SK-N-SH (cell line): ENCODE measurements at regions not wholly inside any gene's neighbourhood (a gene's known extent, or its start where the extent isn't known, plus 50 kb on each side); places are given as distances from the start of the nearest gene placed in this dataset.

ENCODE experiments used
- EZH2phosphoT487 ChIP-seq: fragments of 200-600 bp; sonication (generic); IDR thresholded peaks from 2 replicates; pipeline ENCODE4 v1.6.1; 2017; ENCODE audit warnings: low read depth, mixed run types, mild to moderate bottlenecking, antibody characterized with exemption, moderate library complexity, borderline replicate concordance
- FOSL2 ChIP-seq: IDR thresholded peaks from 2 replicates; pipeline ENCODE4 v1.4.0; 2012; ENCODE audit warnings: low read depth, mild to moderate bottlenecking, moderate library complexity, borderline replicate concordance
- JUND ChIP-seq: IDR thresholded peaks from 2 replicates; pipeline ENCODE4 v1.4.0; 2012
- RAD21 ChIP-seq: IDR thresholded peaks from 2 replicates; pipeline ENCODE4 v1.6.1; 2012; ENCODE audit warnings: mild to moderate bottlenecking, low read length
- RFX5 ChIP-seq: IDR thresholded peaks from 2 replicates; pipeline ENCODE4 v1.6.1; 2012; ENCODE audit warnings: mild to moderate bottlenecking, improper control_type of control experiment, low read length
- USF1 ChIP-seq: IDR thresholded peaks from 2 replicates; pipeline ENCODE4 v1.4.0; 2012; ENCODE audit warnings: low read depth, borderline replicate concordance
- TF ChIP-seq, protein P1 (sequence below): fragments of 200-600 bp; sonication (generic); IDR thresholded peaks from 2 replicates; pipeline ENCODE4 v1.6.1; 2017; ENCODE audit warnings: antibody characterized with exemption, mild to moderate bottlenecking, moderate library complexity

GRCh38 chr4:60128888-60129287 is 1071.2 kb upstream of the ADGRL3 start:
- TF ChIP-seq RFX5 (no peak), FOSL2 (no peak), EZH2phosphoT487 (no peak), RAD21 (no peak), USF1 (no peak), JUND (no peak)
- TF ChIP-seq, protein P1, sequence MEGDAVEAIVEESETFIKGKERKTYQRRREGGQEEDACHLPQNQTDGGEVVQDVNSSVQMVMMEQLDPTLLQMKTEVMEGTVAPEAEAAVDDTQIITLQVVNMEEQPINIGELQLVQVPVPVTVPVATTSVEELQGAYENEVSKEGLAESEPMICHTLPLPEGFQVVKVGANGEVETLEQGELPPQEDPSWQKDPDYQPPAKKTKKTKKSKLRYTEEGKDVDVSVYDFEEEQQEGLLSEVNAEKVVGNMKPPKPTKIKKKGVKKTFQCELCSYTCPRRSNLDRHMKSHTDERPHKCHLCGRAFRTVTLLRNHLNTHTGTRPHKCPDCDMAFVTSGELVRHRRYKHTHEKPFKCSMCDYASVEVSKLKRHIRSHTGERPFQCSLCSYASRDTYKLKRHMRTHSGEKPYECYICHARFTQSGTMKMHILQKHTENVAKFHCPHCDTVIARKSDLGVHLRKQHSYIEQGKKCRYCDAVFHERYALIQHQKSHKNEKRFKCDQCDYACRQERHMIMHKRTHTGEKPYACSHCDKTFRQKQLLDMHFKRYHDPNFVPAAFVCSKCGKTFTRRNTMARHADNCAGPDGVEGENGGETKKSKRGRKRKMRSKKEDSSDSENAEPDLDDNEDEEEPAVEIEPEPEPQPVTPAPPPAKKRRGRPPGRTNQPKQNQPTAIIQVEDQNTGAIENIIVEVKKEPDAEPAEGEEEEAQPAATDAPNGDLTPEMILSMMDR = no peak
